PC-9 (cell line): ENCODE measurements at regions not wholly inside any gene's neighbourhood (a gene's known extent, or its start where the extent isn't known, plus 50 kb on each side); places are given as distances from the start of the nearest gene placed in this dataset.

Experiments
- BruUV-seq: library from RNA; stranded (reverse); fragments of 400-500 nt; replicated peaks from 2 replicates; lab custom pipeline; 2021; lab: Mats Ljungman, UMichigan
- CTCF ChIA-PET: fragments of 300-600 bp; sonication (Branson Sonifier 250); formaldehyde crosslinking; loops from one replicate; lab custom pipeline; 2022; ENCODE audit warnings: antibody characterized with exemption; lab: Charles Lee
- POLR2A ChIA-PET: fragments of 300-600 bp; sonication (Branson Sonifier 250); formaldehyde crosslinking; loops from one replicate; lab custom pipeline; 2022; ENCODE audit warnings: antibody characterized with exemption; ENCODE audit not compliant: unreplicated experiment; lab: Charles Lee
- DNase-seq, 2 experiments: peaks; one replicate each; pipeline versions ENCODE4 v3.0.0 to v3.0.0-alpha.2; 2015 to 2022; ENCODE audit warnings: mixed read lengths in 1 of 2
- H2AFZ ChIP-seq: fragments of 200-600 bp; sonication (generic); 2 replicates; pipeline ENCODE4 v1.8.1; 2017; ENCODE audit warnings: antibody characterized with exemption
- H3F3A ChIP-seq: fragments of 200-600 bp; sonication (generic); 2 replicates; pipeline ENCODE4 v1.8.1; 2017; ENCODE audit warnings: antibody characterized with exemption, mild to moderate bottlenecking, low read depth; ENCODE audit not compliant: insufficient read depth
- H3K27ac ChIP-seq: fragments of 200-600 bp; sonication (generic); 2 replicates; pipeline ENCODE4 v1.6.1; 2016; ENCODE audit warnings: mixed run types
- H3K27me3 ChIP-seq: fragments of 200-600 bp; sonication (generic); 2 replicates; pipeline ENCODE4 v1.6.1; 2016; ENCODE audit warnings: low read depth, mixed run types; ENCODE audit not compliant: insufficient read depth
- H3K36me3 ChIP-seq: fragments of 200-600 bp; sonication (generic); 2 replicates; pipeline ENCODE4 v1.6.1; 2016; ENCODE audit warnings: low read depth, mixed run types
- H3K4me1 ChIP-seq: fragments of 200-600 bp; sonication (generic); replicated peaks from 2 replicates; pipeline ENCODE4 v1.6.1; 2016; ENCODE audit warnings: mixed run types; ENCODE audit not compliant: insufficient read depth
- H3K4me2 ChIP-seq: fragments of 200-600 bp; sonication (generic); 2 replicates; pipeline ENCODE4 v1.6.1; 2017; ENCODE audit warnings: mixed run types
- H3K4me3 ChIP-seq: fragments of 200-600 bp; sonication (generic); 2 replicates; pipeline ENCODE4 v1.6.1; 2016; ENCODE audit warnings: mixed run types
- H3K79me2 ChIP-seq: fragments of 200-600 bp; sonication (generic); 2 replicates; pipeline ENCODE4 v1.6.1; 2017; ENCODE audit warnings: low read depth, mixed run types
- H3K9me2 ChIP-seq: fragments of 200-600 bp; sonication (generic); 2 replicates; pipeline ENCODE4 v1.8.1; 2017; ENCODE audit warnings: mild to moderate bottlenecking; ENCODE audit not compliant: insufficient read depth
- H3K9me3 ChIP-seq: fragments of 200-600 bp; sonication (generic); 2 replicates; pipeline ENCODE4 v1.8.1; 2016; ENCODE audit warnings: low read depth; ENCODE audit not compliant: insufficient read depth
- H4K20me1 ChIP-seq: fragments of 200-600 bp; sonication (generic); 2 replicates; pipeline ENCODE4 v1.8.1; 2017; ENCODE audit not compliant: insufficient read depth
- EZH2 ChIP-seq: fragments of 200-600 bp; sonication (generic); IDR thresholded peaks from 2 replicates; pipeline ENCODE4 v1.8.0; 2017; ENCODE audit warnings: antibody characterized with exemption, low read depth
- intact Hi-C: fragments of 100-400 bp; cut with micrococcal nuclease; formaldehyde crosslinking; loops from one replicate; pipeline ENCODE4 v1.10.0; 2022; ENCODE audit not compliant: unreplicated experiment
- TF ChIP-seq, protein P1 (sequence below): fragments of 200-600 bp; sonication (generic); conservative IDR thresholded peaks from 2 replicates; pipeline ENCODE4 v1.6.1; 2017; ENCODE audit warnings: mixed run types, antibody characterized with exemption, mild to moderate bottlenecking, moderate library complexity

GRCh38 chr20:23149623-23150279 lies 63.6 kb upstream of the CD93 start:
- no peak overlapping the region for H3K4me3 ChIP-seq
- no peaks in the 10 kb centered on the region for H3K36me3 ChIP-seq
- no peaks in the 10 kb centered on the region for H3K9me3 ChIP-seq
- intact Hi-C loops, result loop anchor here (10.0 kb wide), 1 partner anchor 205 kb away; the partner anchor contains the start of gene NXT1
- TF ChIP-seq, protein P1, sequence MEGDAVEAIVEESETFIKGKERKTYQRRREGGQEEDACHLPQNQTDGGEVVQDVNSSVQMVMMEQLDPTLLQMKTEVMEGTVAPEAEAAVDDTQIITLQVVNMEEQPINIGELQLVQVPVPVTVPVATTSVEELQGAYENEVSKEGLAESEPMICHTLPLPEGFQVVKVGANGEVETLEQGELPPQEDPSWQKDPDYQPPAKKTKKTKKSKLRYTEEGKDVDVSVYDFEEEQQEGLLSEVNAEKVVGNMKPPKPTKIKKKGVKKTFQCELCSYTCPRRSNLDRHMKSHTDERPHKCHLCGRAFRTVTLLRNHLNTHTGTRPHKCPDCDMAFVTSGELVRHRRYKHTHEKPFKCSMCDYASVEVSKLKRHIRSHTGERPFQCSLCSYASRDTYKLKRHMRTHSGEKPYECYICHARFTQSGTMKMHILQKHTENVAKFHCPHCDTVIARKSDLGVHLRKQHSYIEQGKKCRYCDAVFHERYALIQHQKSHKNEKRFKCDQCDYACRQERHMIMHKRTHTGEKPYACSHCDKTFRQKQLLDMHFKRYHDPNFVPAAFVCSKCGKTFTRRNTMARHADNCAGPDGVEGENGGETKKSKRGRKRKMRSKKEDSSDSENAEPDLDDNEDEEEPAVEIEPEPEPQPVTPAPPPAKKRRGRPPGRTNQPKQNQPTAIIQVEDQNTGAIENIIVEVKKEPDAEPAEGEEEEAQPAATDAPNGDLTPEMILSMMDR, result no peak
- TF ChIP-seq EZH2, result no peak
- H2AFZ ChIP-seq, result no peak overlapping the region
- no TSS peak for BruUV-seq
- H3F3A ChIP-seq, result peaks cover 38% of the 10 kb centered on the region
- peak in 1 of 2 experiments; percentile 47 for DNase-seq
- peaks cover 95% of the 10 kb centered on the region for H3K4me1 ChIP-seq
- H3K27me3 ChIP-seq, result no peaks in the 10 kb centered on the region
- peak overlapping the region; percentile 76 for H3K4me2 ChIP-seq
- H4K20me1 ChIP-seq, result no peaks in the 10 kb centered on the region
- POLR2A ChIA-PET, result interaction anchor here (0.7 kb wide), 1 partner anchor 197 kb away, joined by 3 read pairs; no protein-coding TSS in a partner anchor
- no peaks in the 10 kb centered on the region for H3K79me2 ChIP-seq
- peak overlapping the region; percentile 97 for H3K27ac ChIP-seq
- H3K9me2 ChIP-seq, result no peaks in the 10 kb centered on the region
- CTCF ChIA-PET, result no interaction called here

GRCh38 chr20:23148731-23149570 lies 62.8 kb upstream of the CD93 start:
- Histone ChIP-seq H3K4me2 (peak overlapping the region; percentile 76), H3K9me2 (no peaks in the 10 kb centered on the region), H3K79me2 (no peaks in the 10 kb centered on the region), H3K4me3 (peak overlapping the region; percentile 36; the same call in 1 of the 2 replicates), H3F3A (peaks cover 45% of the 10 kb centered on the region), H3K27ac (peak overlapping the region; percentile 97), H2AFZ (no peak overlapping the region), H4K20me1 (no peaks in the 10 kb centered on the region), H3K36me3 (no peaks in the 10 kb centered on the region), H3K27me3 (no peaks in the 10 kb centered on the region), H3K4me1 (peaks cover 95% of the 10 kb centered on the region), H3K9me3 (no peaks in the 10 kb centered on the region)
- no peak for DNase-seq
- POLR2A ChIA-PET, result interaction anchor here (0.7 kb wide), 1 partner anchor 197 kb away, joined by 3 read pairs; no protein-coding TSS in a partner anchor
- intact Hi-C loops, result loop anchor here (10.0 kb wide), 1 partner anchor 206 kb away; the partner anchor contains the start of gene NXT1
- TF ChIP-seq, protein P1, result no peak
- no peak for TF ChIP-seq EZH2
- no TSS peak for BruUV-seq
- CTCF ChIA-PET, result no interaction called here

DNA sequence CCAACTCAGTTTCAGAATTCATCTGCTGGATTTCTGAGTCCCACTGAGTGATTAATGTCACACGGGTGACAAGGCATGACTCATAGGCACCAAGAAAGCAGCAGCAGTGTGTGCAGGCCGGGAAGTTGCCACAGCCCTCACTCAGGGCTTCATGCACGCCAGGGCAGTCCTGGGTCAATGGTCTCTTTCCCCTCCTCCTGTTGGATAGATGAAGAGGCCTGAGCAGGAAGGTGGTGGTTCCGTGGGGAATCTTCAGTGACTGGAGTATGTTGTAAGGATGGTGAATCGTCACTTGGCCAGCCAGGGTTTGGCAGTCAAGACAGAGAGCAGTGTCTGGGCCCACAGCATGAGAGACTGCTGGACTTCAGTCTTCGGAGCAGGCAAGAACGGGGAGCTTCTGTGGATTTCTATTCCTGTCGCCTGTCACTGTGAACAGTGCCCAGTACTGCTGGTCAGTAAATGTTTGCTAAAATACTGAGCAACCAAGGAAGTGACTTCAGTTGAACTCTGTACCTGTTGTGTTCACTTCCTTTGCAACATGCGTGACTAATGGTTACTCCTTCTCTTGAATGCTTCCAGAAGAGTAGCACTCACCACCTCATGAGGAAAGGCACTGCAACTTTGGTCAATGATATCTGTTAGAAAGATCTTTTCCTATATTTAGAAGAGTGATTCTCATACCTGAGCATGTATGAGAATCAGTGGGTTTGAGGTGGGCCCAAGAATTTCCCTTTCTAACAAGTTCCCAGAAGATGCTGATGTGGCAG lies 62.0 kb upstream of the CD93 start:
- intact Hi-C loops, result loop anchor here (10.0 kb wide), 1 partner anchor 207 kb away; the partner anchor contains the start of gene NXT1
- peak overlapping the region; percentile 76 for H3K4me2 ChIP-seq
- H3K9me2 ChIP-seq, result no peaks in the 10 kb centered on the region
- ChIA-PET CTCF (no interaction called here), POLR2A (no interaction called here)
- H4K20me1 ChIP-seq, result no peaks in the 10 kb centered on the region
- no peak for TF ChIP-seq EZH2
- TF ChIP-seq, protein P1, result no peak
- H3K36me3 ChIP-seq, result no peaks in the 10 kb centered on the region
- peak overlapping the region; percentile 36; the same call in 1 of the 2 replicates for H3K4me3 ChIP-seq
- no peaks in the 10 kb centered on the region for H3K27me3 ChIP-seq
- H3K79me2 ChIP-seq, result no peaks in the 10 kb centered on the region
- H3K4me1 ChIP-seq, result peaks cover 97% of the 10 kb centered on the region
- BruUV-seq, result TSS peak; percentile 78
- no peaks in the 10 kb centered on the region for H3K9me3 ChIP-seq
- H3F3A ChIP-seq, result peaks cover 52% of the 10 kb centered on the region
- H2AFZ ChIP-seq, result no peak overlapping the region
- peak; percentile 60 to 96 for DNase-seq
- peak overlapping the region; percentile 97 for H3K27ac ChIP-seq
